ENCODE measurements at regions not wholly inside any gene's neighbourhood (a gene's known extent, or its start where the extent isn't known, plus 50 kb on each side); places are given as distances from the start of the nearest gene placed in this dataset.
"Not testable (repeated sequence)": the region's sequence is repeated elsewhere in the genome, so short reads cannot be mapped to it uniquely, and the experiment has no call there.

- Mint-ChIP-seq H3K4me1 (no peaks in the 10 kb centered on the region), H3K27me3 (no peaks in the 10 kb centered on the region), H3K9me3 (peaks cover 0 to 2% (median 0%) of the 10 kb centered on the region in 7 donors), H3K36me3 (no peaks in the 10 kb centered on the region), H3K27ac (no peak overlapping the region), H3K4me3 (no peak overlapping the region)
- H3K36me3 ChIP-seq (ENCODE audit: control insufficient read depth, insufficient read depth, low read length): no peaks in the 10 kb centered on the region
- H3K4me1 ChIP-seq (ENCODE audit: control insufficient read depth, insufficient read depth, low read length, poor library complexity, severe bottlenecking): no peaks in the 10 kb centered on the region
- H3K27me3 ChIP-seq (ENCODE audit: control insufficient read depth, insufficient read depth, low read length): no peaks in the 10 kb centered on the region
- H3K4me3 ChIP-seq (ENCODE audit: low read depth, low read length): no peak overlapping the region
- ATAC-seq (ENCODE audit: low read depth in 2 of 2) (no peak), DNase-seq (peak in 1 of 3 donors; percentile 12)
- H3K9me3 ChIP-seq (ENCODE audit: control insufficient read depth in 2 of 2, low read length in 2 of 2): no peaks in the 10 kb centered on the region
- no peak overlapping the region for H3K27ac ChIP-seq (ENCODE audit: insufficient read depth, low read length, poor library complexity, severe bottlenecking)
Observed at GRCh38 chr15:75123395-75123794, 78.3 kb upstream of the C15orf39 start.

- H3K4me1 Mint-ChIP-seq; H3K4me1 ChIP-seq (ENCODE audit: control insufficient read depth, insufficient read depth, low read length, poor library complexity, severe bottlenecking); H3K27ac Mint-ChIP-seq; H3K27ac ChIP-seq (ENCODE audit: insufficient read depth, low read length, poor library complexity, severe bottlenecking); H3K9me3 ChIP-seq (ENCODE audit: control insufficient read depth in 2 of 2, low read length in 2 of 2); DNase-seq; H3K27me3 Mint-ChIP-seq; H3K27me3 ChIP-seq (ENCODE audit: control insufficient read depth, insufficient read depth, low read length); H3K36me3 Mint-ChIP-seq; H3K4me3 ChIP-seq (ENCODE audit: low read depth, low read length); H3K9me3 Mint-ChIP-seq; H3K36me3 ChIP-seq (ENCODE audit: control insufficient read depth, insufficient read depth, low read length); H3K4me3 Mint-ChIP-seq: not testable (repeated sequence)
- ATAC-seq (ENCODE audit: low read depth in 2 of 2): peak in 1 of 2 donors; percentile 5
Observed at GRCh38 chr15:75124278-75124677, 77.4 kb upstream of the C15orf39 start.

- H3K36me3 ChIP-seq (ENCODE audit: control insufficient read depth, insufficient read depth, low read length): no peaks in the 10 kb centered on the region
- no peak overlapping the region for H3K4me3 ChIP-seq (ENCODE audit: low read depth, low read length)
- H3K27ac Mint-ChIP-seq: no peak overlapping the region
- H3K27me3 ChIP-seq (ENCODE audit: control insufficient read depth, insufficient read depth, low read length): no peaks in the 10 kb centered on the region
- H3K9me3 Mint-ChIP-seq: peaks cover 0 to 2% (median 0%) of the 10 kb centered on the region in 7 donors
- ATAC-seq (ENCODE audit: low read depth in 2 of 2): no peak
- H3K9me3 ChIP-seq (ENCODE audit: control insufficient read depth in 2 of 2, low read length in 2 of 2): no peaks in the 10 kb centered on the region
- no peak for DNase-seq
- H3K36me3 Mint-ChIP-seq: no peaks in the 10 kb centered on the region
- peaks cover 4% of the 10 kb centered on the region for H3K4me1 ChIP-seq (ENCODE audit: control insufficient read depth, insufficient read depth, low read length, poor library complexity, severe bottlenecking)
- peaks cover under 1 to 5% (median 4%) of the 10 kb centered on the region in 4 donors for H3K4me1 Mint-ChIP-seq
- H3K4me3 Mint-ChIP-seq: no peak overlapping the region
- H3K27me3 Mint-ChIP-seq: peaks cover 5% of the 10 kb centered on the region
- no peak overlapping the region for H3K27ac ChIP-seq (ENCODE audit: insufficient read depth, low read length, poor library complexity, severe bottlenecking)
Observed at GRCh38 chr15:75125935-75126334, 75.7 kb upstream of the C15orf39 start.

- no peaks in the 10 kb centered on the region for H3K36me3 ChIP-seq (ENCODE audit: control insufficient read depth, insufficient read depth, low read length)
- Mint-ChIP-seq H3K36me3 (no peaks in the 10 kb centered on the region), H3K9me3 (peaks cover 0 to 2% (median 0%) of the 10 kb centered on the region in 7 donors), H3K27ac (no peak overlapping the region), H3K4me3 (no peak overlapping the region), H3K27me3 (peaks cover 9% of the 10 kb centered on the region), H3K4me1 (peaks cover 4 to 10% (median 9%) of the 10 kb centered on the region in 4 donors)
- H3K27me3 ChIP-seq (ENCODE audit: control insufficient read depth, insufficient read depth, low read length): no peaks in the 10 kb centered on the region
- H3K4me3 ChIP-seq (ENCODE audit: low read depth, low read length): no peak overlapping the region
- no peak for ATAC-seq (ENCODE audit: low read depth in 2 of 2)
- H3K4me1 ChIP-seq (ENCODE audit: control insufficient read depth, insufficient read depth, low read length, poor library complexity, severe bottlenecking): peaks cover 6% of the 10 kb centered on the region
- H3K9me3 ChIP-seq (ENCODE audit: control insufficient read depth in 2 of 2, low read length in 2 of 2): no peaks in the 10 kb centered on the region
- DNase-seq: no peak
- no peak overlapping the region for H3K27ac ChIP-seq (ENCODE audit: insufficient read depth, low read length, poor library complexity, severe bottlenecking)
Observed at GRCh38 chr15:75126864-75127580, 74.7 kb upstream of the C15orf39 start.

- H3K36me3 ChIP-seq (ENCODE audit: control insufficient read depth, insufficient read depth, low read length): no peaks in the 10 kb centered on the region
- Mint-ChIP-seq H3K4me3 (no peak overlapping the region), H3K27ac (no peak overlapping the region), H3K27me3 (peaks cover 9% of the 10 kb centered on the region), H3K9me3 (no peaks in the 10 kb centered on the region), H3K4me1 (peaks cover 4 to 10% (median 9%) of the 10 kb centered on the region in 4 donors), H3K36me3 (no peaks in the 10 kb centered on the region)
- no peak overlapping the region for H3K4me3 ChIP-seq (ENCODE audit: low read depth, low read length)
- peaks cover 6% of the 10 kb centered on the region for H3K4me1 ChIP-seq (ENCODE audit: control insufficient read depth, insufficient read depth, low read length, poor library complexity, severe bottlenecking)
- H3K27me3 ChIP-seq (ENCODE audit: control insufficient read depth, insufficient read depth, low read length): no peaks in the 10 kb centered on the region
- DNase-seq (no peak), ATAC-seq (ENCODE audit: low read depth in 2 of 2) (no peak)
- H3K9me3 ChIP-seq (ENCODE audit: control insufficient read depth in 2 of 2, low read length in 2 of 2): no peaks in the 10 kb centered on the region
- H3K27ac ChIP-seq (ENCODE audit: insufficient read depth, low read length, poor library complexity, severe bottlenecking): no peak overlapping the region
Observed at GRCh38 chr15:75129788-75130187, 71.9 kb upstream of the C15orf39 start.

GRCh38 chr15:75131269-75131643 is 70.4 kb upstream of the C15orf39 start:
- H3K4me3 ChIP-seq (ENCODE audit: low read depth, low read length): peak overlapping the region; percentile 75
- peak in 1 of 2 donors; percentile 27 for ATAC-seq (ENCODE audit: low read depth in 2 of 2)

GRCh38 chr15:75134748-75135147 is 66.9 kb upstream of the C15orf39 start:
- no peaks in the 10 kb centered on the region for H3K9me3 ChIP-seq (ENCODE audit: control insufficient read depth in 2 of 2, low read length in 2 of 2)
- Mint-ChIP-seq H3K27me3 (peaks cover 14% of the 10 kb centered on the region), H3K9me3 (peaks cover 0 to 2% (median 0%) of the 10 kb centered on the region in 7 donors), H3K4me3 (no peak overlapping the region), H3K27ac (no peak overlapping the region), H3K36me3 (no peaks in the 10 kb centered on the region), H3K4me1 (peaks cover 4 to 10% (median 9%) of the 10 kb centered on the region in 4 donors)
- H3K4me1 ChIP-seq (ENCODE audit: control insufficient read depth, insufficient read depth, low read length, poor library complexity, severe bottlenecking): peaks cover 6% of the 10 kb centered on the region
- DNase-seq (no peak), ATAC-seq (ENCODE audit: low read depth in 2 of 2) (no peak)
- H3K27ac ChIP-seq (ENCODE audit: insufficient read depth, low read length, poor library complexity, severe bottlenecking): no peak overlapping the region
- H3K4me3 ChIP-seq (ENCODE audit: low read depth, low read length): no peak overlapping the region
- H3K36me3 ChIP-seq (ENCODE audit: control insufficient read depth, insufficient read depth, low read length): no peaks in the 10 kb centered on the region
- H3K27me3 ChIP-seq (ENCODE audit: control insufficient read depth, insufficient read depth, low read length): no peaks in the 10 kb centered on the region

More at GRCh38 chr15:75131269-75131643, 70.4 kb upstream of the C15orf39 start:
- H3K9me3 ChIP-seq (ENCODE audit: control insufficient read depth in 2 of 2, low read length in 2 of 2): no peaks in the 10 kb centered on the region
- H3K27ac ChIP-seq (ENCODE audit: insufficient read depth, low read length, poor library complexity, severe bottlenecking): no peak overlapping the region
- no peak for DNase-seq
- H3K27me3 ChIP-seq (ENCODE audit: control insufficient read depth, insufficient read depth, low read length): no peaks in the 10 kb centered on the region
- Mint-ChIP-seq H3K9me3 (peaks cover 0 to 2% (median 0%) of the 10 kb centered on the region in 7 donors), H3K36me3 (no peaks in the 10 kb centered on the region), H3K4me3 (peak overlapping the region; percentile 3 to 77 (median 66)), H3K27me3 (peaks cover 14% of the 10 kb centered on the region), H3K4me1 (peaks cover 4 to 10% (median 9%) of the 10 kb centered on the region in 4 donors), H3K27ac (peak overlapping the region in 1 of 3 donors; percentile 60)
- H3K36me3 ChIP-seq (ENCODE audit: control insufficient read depth, insufficient read depth, low read length): no peaks in the 10 kb centered on the region
- H3K4me1 ChIP-seq (ENCODE audit: control insufficient read depth, insufficient read depth, low read length, poor library complexity, severe bottlenecking): peaks cover 6% of the 10 kb centered on the region

- no peaks in the 10 kb centered on the region for H3K27me3 ChIP-seq (ENCODE audit: control insufficient read depth, insufficient read depth, low read length)
- no peaks in the 10 kb centered on the region for H3K9me3 ChIP-seq (ENCODE audit: control insufficient read depth in 2 of 2, low read length in 2 of 2)
- Mint-ChIP-seq H3K9me3 (peaks cover 0 to 7% (median 3%) of the 10 kb centered on the region in 7 donors), H3K4me3 (no peak overlapping the region), H3K36me3 (no peaks in the 10 kb centered on the region), H3K4me1 (peaks cover 2 to 4% (median 3%) of the 10 kb centered on the region in 4 donors), H3K27ac (no peak overlapping the region), H3K27me3 (peaks cover 8% of the 10 kb centered on the region)
- no peak overlapping the region for H3K4me3 ChIP-seq (ENCODE audit: low read depth, low read length)
- no peak overlapping the region for H3K27ac ChIP-seq (ENCODE audit: insufficient read depth, low read length, poor library complexity, severe bottlenecking)
- H3K36me3 ChIP-seq (ENCODE audit: control insufficient read depth, insufficient read depth, low read length): no peaks in the 10 kb centered on the region
- peaks cover under 1% of the 10 kb centered on the region for H3K4me1 ChIP-seq (ENCODE audit: control insufficient read depth, insufficient read depth, low read length, poor library complexity, severe bottlenecking)
- ATAC-seq (ENCODE audit: low read depth in 2 of 2) (no peak), DNase-seq (no peak)
Observed at GRCh38 chr15:75136118-75136517, 65.6 kb upstream of the C15orf39 start.

Data from CD4-positive, CD25-positive, alpha-beta regulatory T cell (primary cell).